ENCODE measurements at regions not wholly inside any gene's neighbourhood (a gene's known extent, or its start where the extent isn't known, plus 50 kb on each side); places are given as distances from the start of the nearest gene placed in this dataset.
"Not testable (repeated sequence)": the region's sequence is repeated elsewhere in the genome, so short reads cannot be mapped to it uniquely, and the experiment has no call there.

GRCh38 chr11:97454988-97455387 is 1065.2 kb downstream of the JRKL start:
- no peak for DNase-seq

- DNase-seq, result no peak
These were observed 1070.3 kb downstream of the JRKL start for GRCh38 chr11:97460091-97460490.

GRCh38 chr11:97461044-97461880 is 1071.4 kb downstream of the JRKL start:
- no peak for DNase-seq

- no peak for DNase-seq
These were observed 1072.1 kb downstream of the JRKL start for GRCh38 chr11:97461934-97462333.

GRCh38 chr11:97463891-97464290 is 1074.1 kb downstream of the JRKL start:
- DNase-seq, result no peak

DNA sequence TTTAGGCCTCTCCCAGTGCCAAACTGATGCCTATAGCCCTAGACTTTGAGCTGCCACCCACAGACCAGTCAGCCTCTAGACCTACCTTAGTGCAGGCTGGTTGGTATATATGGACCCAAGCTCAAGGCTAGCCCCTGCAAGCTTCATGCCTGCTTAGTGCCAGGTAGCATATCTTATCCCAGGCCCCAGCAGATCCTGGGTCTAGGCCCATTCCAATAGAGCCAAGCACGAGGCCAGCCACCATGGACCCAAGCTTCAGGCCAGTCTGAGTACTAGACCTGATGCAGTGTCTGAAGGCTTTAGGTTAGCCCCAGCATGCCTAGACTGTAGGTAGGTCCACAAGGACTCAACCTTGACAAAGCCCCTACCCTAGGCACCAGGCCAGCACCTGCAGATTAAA is 1081.7 kb downstream of the JRKL start:
- no peak for DNase-seq

DNA sequence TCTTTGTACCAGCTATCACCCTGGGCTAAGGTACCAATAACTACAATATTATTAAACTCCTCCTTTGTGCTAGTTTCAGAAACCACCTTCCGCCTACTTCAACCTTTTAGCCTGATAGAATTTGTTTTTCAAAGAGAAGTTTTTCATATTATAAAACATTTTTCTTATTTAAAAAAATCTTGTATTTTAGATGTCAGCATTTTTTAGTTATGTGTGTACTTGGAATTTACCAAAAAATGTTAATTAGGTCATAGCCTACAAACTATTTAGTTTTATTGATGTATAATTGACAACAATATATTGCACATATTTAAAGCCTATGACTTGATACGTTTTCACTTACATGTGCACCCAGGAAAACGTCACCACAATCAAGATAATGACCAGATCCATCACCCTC is 1097.6 kb downstream of the JRKL start:
- no peak for DNase-seq

DNA sequence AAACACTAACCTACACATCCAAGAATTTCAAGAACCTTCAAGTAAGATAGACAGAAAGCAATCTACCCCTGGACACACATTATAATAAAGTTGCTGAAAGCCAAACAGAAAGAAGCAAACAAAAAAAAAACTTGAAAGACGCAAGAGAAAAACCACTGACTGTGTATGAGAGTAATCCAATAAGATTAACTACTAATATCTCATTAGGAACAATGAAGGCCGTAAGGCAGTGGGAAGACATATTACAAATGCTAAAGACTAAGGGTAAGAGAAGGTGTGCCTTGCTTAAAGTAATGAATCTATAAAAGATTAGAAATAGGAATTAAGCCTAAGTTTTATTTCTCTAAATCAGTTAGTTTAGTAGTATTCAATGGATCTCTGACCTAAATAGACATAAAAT is 1109.1 kb downstream of the JRKL start:
- DNase-seq, result no peak

DNA sequence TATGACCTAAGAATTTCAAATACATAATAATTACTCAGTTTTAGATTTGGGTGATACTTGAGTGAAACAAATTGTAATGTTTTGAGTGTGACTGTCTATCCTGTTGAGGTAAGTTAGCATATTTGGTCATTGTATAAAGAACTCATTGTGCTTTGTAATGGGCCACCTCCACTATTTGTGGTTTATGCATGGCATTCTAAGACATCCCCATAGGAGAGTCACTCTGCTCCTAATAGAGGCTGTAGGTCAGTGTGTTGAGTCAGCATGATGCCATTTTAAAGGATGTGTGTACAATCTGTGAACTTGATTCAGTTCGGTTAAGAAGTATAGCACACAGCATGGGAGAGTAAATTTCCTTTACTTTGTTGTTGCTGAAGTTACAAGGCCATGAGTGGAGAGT is 1112.4 kb downstream of the JRKL start:
- no peak for DNase-seq

- DNase-seq, result no peak
These were observed 1116.4 kb downstream of the JRKL start for GRCh38 chr11:97506076-97506759.

DNA sequence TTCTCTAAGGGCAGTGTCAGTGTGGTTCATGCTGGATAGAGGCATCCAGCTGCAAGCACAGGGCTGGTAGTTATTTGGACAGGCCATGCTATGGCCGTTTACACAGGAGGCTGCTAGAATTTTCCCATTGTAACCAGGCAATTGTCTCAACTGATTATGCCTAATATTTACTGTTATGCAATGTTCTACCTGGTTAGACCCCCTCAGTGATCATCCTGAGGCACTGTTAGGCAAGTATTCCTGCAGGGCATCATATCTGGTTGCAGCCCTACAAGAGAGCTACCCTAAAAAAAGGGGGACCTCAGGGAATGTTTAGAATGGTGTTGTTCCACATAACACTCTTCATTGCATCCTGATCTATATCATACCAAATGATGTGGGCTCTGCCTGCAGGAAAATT is 1124.6 kb downstream of the JRKL start:
- no peak for DNase-seq

DNA sequence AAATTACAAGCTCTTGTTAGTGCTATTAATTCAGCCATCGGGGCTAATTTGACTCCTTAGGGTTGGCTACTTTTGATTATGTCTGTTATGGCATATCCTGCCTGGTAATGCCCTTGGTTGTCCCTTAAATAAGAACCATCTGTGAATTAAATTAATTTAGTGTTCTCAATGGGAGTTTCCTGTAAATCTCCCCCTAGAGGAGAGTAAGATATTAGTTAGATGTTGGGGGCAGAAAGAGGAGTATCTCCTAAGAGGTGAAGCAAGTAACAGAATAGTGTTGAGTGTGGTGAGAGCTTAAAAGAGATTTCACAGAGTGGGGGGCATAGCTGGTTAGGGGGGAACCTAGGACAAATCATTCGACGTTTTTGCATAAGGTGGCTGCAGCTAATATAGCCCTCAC is 1126.9 kb downstream of the JRKL start:
- no peak for DNase-seq

DNA sequence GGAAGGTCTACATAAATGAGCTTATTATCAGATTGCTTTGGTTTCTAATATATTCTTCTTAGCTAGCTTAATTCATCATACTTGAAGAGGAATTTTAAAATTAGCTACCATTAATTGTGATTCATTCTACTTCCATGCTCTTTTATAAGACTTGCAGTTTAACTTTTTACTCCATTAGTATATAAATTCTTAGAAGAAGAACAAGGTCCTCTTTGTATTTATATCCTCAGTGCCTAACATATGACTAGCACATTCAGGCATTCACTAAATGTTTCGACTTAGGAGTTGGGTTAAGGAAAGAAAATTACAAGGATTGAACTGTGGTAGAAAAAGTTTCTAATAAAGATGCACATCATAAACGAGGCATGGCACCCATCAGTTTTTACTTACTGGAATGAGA is 1135.5 kb downstream of the JRKL start:
- DNase-seq, result no peak

DNA sequence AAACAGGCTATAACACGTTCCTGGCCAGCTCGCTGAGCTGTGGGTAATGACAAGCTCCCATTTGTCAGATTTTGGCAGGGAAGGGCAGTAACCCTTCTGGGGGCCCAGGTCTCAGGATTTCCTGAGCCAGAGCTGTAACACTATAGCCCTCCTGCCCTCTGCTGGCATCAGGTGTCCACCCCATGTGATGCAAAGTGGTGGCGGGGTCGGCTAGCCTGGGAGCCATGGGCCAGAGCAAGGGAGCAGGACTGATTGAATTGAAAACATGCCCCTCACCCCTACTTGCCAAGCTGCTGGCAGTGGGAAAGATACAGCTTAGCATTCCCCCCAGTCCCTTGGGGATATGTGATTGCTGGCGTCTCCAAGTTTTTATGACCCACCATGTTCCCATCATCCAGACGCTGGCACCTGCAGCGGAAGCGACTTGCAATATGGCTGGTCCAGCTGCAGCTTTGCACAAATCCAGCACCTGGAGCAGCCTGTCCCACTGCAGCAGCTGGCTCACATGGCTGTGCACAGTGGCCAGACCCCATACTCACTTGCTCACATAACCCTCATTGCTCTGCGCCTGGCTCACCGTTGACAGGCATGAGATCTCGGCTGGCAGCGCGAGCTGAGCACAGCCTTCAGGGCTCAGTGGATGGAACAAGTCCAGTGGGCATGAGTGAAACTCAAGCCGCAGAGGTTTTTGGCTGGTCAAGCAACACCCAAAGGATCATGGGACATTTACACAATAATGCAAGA is 1147.8 kb downstream of the JRKL start:
- no peak for DNase-seq

DNA sequence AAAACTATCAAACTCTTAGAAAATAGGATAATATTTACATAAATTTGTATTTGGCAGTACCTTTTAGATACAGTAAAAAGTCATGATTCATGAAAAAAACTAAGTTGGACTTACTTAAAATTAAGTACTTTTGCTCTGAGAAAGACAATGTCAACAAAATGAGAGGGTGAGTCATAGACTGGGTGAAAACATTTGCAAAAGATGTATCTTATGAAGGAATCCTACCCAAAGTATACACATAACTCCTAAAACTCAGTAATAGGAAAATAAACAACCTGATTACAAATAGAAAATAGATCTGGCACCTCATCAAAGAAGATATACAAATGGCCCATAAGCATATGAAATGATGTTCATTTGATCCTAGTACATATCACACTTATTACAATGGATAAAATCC is 1154.6 kb downstream of the JRKL start:
- DNase-seq, result no peak

- DNase-seq, result no peak
These were observed 1158.5 kb downstream of the JRKL start for GRCh38 chr11:97548280-97548679.

DNA sequence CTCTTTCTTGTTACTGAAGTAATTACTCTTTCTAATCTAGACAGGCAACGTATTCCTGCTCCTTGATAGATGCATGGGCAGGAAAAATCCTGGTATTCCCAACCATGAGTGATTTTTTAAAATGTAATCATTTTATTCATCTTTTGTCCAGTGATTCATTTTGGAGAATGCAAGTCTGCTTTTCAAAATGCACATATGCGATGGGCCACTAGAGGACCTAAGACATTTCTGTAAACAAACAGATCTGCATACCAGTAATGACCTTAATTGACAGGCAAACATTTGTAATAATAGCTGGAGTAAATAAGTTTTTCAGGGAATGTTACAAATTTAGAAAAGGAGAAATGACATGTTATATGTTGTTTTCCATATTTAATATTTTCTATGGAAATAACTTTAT is 1167.6 kb downstream of the JRKL start:
- DNase-seq, result no peak

DNA sequence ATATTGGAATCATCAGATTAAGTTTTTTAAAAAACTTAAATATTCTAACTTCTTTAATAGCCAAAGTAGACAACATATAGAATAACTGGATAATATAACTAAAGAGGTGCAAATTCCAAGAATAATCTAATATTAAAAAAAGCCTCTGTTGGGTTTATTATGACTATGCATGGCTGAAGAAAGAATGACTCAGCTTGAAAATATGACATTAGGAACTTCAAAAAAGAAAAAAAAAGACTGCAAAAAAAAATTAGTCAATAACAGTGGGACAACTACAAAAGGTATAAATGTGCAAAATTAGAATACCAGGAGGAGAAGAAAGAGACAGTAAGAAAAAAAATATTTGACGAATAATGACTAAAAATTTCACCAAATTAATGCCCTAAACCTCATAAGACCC is 1178.0 kb downstream of the JRKL start:
- DNase-seq, result no peak

DNA sequence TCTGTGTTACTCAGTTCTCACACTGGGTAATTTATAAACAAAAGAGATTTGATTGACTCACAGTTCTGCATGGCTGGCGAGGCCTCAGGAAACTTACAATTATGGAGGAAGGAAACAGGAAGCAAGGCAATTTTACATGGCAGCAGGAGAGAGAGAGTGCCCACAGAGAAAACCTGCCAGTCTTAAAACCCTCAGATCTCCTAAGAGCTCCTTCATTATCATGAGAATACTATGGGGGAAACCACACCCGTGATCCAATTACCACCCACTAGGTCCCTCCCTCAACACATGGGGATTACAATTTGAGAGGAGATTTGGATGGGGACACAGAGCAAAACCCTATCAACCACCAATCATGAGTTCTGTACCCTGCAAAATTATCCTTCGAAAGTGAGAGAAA is 1180.8 kb downstream of the JRKL start:
- DNase-seq, result no peak

GRCh38 chr11:97573771-97574170 is 1184.0 kb downstream of the JRKL start:
- not testable (repeated sequence) for DNase-seq

DNA sequence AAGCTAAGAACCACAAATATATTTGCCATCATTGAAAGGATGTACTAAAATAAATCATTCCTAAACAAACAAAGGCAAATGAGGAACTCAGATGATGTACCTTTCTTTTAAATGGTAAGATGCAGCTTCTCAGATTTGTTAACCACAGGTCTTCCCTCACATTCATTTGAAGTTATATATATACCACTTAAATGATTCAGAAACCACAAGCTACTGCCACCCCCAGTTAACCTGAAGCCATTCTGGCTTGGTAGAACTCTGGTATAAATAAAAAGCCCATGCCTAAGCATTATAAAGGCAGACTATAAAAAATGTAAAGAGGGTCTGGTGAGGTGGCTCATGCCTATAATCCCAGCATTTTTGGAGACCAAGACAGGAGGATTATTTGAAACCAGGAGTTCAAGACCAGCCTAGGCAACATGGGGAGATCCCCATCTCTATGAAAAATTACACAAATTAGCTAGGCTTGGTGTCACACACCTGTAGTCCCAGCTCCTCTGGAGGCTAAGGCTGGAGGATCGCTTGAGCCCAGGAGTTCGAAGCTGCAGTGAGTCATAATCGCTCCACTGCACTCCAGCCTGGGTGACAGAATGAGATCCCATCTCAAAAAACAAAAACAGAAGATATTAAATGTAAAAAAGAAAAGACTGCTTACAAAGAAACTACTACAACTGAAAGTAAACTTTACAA is 1185.3 kb downstream of the JRKL start:
- no peak for DNase-seq

DNA sequence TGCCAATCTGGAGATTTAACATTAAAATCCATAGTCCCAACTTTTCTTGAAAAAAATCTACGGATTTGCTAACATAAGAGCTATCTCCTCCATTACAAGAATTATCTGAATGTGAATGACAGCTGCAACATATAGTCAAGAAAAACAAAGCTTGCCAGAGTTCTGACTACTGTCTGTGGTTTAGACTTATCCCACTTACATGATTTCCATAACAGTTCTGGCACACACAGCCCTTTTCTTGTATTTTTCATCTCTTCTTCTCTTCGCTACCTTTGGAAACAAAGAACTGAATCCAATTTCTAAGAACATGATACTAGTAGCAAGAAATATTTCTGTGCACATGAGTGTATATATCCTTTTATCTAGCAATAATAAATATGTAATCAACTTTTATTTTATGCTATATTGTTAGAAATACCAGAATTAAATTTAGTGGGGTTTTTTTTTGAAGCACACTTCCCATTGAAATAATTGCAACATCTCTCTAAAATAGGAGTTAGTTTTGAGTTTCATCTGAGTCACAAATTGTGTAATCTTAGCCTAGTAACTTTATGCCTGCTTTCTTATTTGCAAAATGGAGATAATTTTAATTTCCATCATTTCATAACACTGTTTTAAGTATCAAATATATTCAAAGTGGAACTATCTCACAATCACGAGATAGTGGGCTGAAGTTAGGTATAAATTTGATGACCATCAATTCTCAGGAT is 1217.6 kb downstream of the JRKL start:
- no peak for DNase-seq

Measured in T-helper 2 cell (primary cell).